Chondrocyte (in vitro differentiated cells): ENCODE measurements at regions not wholly inside any gene's neighbourhood (a gene's known extent, or its start where the extent isn't known, plus 50 kb on each side); places are given as distances from the start of the nearest gene placed in this dataset.

ENCODE experiments used
- DNase-seq: peaks from one replicate; pipeline ENCODE4 v3.0.0; 2021; ENCODE audit warnings: mixed read lengths, low spot score
- H3K27ac Mint-ChIP-seq: one replicate; pipeline ENCODE4 v1.8.0; 2021; ENCODE audit warnings: mild to moderate bottlenecking, moderate library complexity, mixed read lengths; ENCODE audit not compliant: unreplicated experiment
- H3K27me3 Mint-ChIP-seq: 2 replicates; pipeline ENCODE4 v1.8.0; 2021; ENCODE audit warnings: low read depth, mixed read lengths
- H3K36me3 Mint-ChIP-seq: 2 replicates; pipeline ENCODE4 v1.8.0; 2021; ENCODE audit warnings: low read depth, mixed read lengths
- H3K4me1 Mint-ChIP-seq: 2 replicates; pipeline ENCODE4 v1.8.0; 2021; ENCODE audit warnings: low read depth, mild to moderate bottlenecking, mixed read lengths
- H3K4me3 Mint-ChIP-seq: one replicate; pipeline ENCODE4 v1.8.0; 2021; ENCODE audit warnings: mild to moderate bottlenecking, moderate library complexity, mixed read lengths; ENCODE audit not compliant: unreplicated experiment
- H3K9me3 Mint-ChIP-seq: 2 replicates; pipeline ENCODE4 v1.8.0; 2021; ENCODE audit warnings: low read depth, mixed read lengths
- TF ChIP-seq, protein P1 (sequence below): fragments of 200-600 bp; sonication (generic); IDR thresholded peaks from 2 replicates; pipeline ENCODE4 v1.5.0; 2021; ENCODE audit warnings: antibody characterized with exemption, mild to moderate bottlenecking, moderate library complexity

DNA sequence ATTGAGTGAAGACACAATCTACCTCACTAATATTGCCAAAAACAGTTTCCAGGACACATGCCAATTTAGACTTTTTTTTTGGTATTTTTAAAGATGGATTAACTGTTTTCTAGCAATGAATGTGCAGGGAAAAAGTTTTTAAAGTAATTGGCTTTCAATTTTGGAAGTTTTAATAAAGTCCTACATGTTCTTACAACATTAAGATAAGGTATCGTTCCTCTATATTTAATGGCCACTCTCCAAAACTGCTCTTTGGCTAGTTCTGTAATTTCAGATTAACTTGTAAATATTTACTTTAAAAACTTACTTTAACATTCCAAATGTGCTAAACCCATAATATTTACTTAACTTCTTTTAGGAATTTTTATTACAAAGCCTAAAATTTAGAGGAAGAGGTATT is 1332.2 kb upstream of the PRMT6 start:
- Mint-ChIP-seq H3K4me3 (no peak overlapping the region), H3K27me3 (peaks cover 1% of the 10 kb centered on the region), H3K36me3 (no peaks in the 10 kb centered on the region), H3K27ac (no peak overlapping the region), H3K4me1 (no peaks in the 10 kb centered on the region), H3K9me3 (no peaks in the 10 kb centered on the region)
- TF ChIP-seq, protein P1, sequence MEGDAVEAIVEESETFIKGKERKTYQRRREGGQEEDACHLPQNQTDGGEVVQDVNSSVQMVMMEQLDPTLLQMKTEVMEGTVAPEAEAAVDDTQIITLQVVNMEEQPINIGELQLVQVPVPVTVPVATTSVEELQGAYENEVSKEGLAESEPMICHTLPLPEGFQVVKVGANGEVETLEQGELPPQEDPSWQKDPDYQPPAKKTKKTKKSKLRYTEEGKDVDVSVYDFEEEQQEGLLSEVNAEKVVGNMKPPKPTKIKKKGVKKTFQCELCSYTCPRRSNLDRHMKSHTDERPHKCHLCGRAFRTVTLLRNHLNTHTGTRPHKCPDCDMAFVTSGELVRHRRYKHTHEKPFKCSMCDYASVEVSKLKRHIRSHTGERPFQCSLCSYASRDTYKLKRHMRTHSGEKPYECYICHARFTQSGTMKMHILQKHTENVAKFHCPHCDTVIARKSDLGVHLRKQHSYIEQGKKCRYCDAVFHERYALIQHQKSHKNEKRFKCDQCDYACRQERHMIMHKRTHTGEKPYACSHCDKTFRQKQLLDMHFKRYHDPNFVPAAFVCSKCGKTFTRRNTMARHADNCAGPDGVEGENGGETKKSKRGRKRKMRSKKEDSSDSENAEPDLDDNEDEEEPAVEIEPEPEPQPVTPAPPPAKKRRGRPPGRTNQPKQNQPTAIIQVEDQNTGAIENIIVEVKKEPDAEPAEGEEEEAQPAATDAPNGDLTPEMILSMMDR, result no peak
- no peak for DNase-seq

DNA sequence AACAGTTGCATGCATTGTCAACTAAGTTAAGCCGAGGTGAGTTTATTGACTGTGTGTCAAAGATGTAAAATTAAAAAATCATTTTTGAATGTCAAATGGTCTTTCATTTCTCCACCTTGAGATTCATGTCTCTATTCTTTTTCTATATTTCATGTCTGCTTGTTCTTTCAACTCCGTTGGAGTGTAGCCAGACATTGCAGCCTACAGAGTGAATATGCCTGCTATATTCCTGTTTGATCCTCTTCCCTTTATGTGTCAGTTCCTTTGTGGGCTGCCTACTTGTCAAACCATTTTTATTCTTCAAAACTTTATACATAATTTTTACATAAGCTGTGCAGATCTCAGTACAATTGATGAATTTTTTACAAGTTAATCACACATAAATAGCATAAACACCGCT is 1325.8 kb upstream of the PRMT6 start:
- Mint-ChIP-seq H3K9me3 (no peaks in the 10 kb centered on the region), H3K4me1 (no peaks in the 10 kb centered on the region), H3K27ac (no peak overlapping the region), H3K4me3 (no peak overlapping the region), H3K36me3 (no peaks in the 10 kb centered on the region), H3K27me3 (no peaks in the 10 kb centered on the region)
- DNase-seq, result no peak
- TF ChIP-seq, protein P1, result no peak

DNA sequence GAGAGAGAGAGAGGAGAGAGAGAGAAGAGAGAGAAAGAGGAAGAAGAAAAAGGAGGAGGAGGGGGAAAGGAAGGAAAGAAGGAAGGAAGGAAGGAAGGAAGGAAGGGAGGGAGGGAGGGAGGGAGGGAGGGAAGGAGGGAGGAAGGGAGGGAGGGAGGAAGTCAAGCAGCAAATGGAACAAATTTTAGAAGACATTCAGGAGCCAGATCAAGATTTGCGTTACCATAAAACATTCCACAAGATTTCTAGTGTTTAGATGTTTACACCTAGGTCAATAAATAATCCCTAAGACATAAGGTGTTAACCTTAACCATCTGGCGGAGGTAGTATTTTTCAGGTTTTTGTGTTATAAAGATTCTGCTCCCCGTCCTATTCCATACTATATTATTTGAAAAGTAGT is 1320.1 kb upstream of the PRMT6 start:
- peaks cover 1% of the 10 kb centered on the region for H3K27me3 Mint-ChIP-seq
- peaks cover 19% of the 10 kb centered on the region for H3K9me3 Mint-ChIP-seq
- no peaks in the 10 kb centered on the region for H3K36me3 Mint-ChIP-seq
- no peak for DNase-seq
- no peak overlapping the region for H3K27ac Mint-ChIP-seq
- TF ChIP-seq, protein P1, result no peak
- no peak overlapping the region for H3K4me3 Mint-ChIP-seq
- no peaks in the 10 kb centered on the region for H3K4me1 Mint-ChIP-seq

DNA sequence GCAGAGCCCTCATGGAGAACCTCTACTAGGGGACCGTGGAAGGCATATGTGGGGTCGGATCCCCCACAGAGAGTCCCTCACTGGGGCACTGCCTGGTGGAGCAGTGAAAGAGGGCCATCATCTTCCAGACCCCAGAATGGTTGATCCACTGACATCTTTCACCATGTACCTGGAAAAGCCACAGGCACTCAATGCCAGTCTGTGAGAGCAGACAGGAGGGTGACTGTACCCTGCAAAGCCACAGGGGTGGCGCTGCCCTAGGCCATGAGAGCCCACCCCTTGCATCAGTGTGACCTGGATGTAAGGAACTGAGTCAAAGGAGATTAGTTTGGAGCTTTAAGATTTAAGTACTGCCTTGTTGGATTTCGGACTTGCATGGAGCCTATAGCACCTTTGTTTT is 1276.7 kb upstream of the PRMT6 start:
- TF ChIP-seq, protein P1, result no peak
- Mint-ChIP-seq H3K27me3 (no peaks in the 10 kb centered on the region), H3K9me3 (peaks cover 11% of the 10 kb centered on the region), H3K36me3 (peaks cover 1% of the 10 kb centered on the region), H3K4me1 (peaks cover under 1% of the 10 kb centered on the region), H3K4me3 (no peak overlapping the region), H3K27ac (no peak overlapping the region)
- DNase-seq, result no peak

DNA sequence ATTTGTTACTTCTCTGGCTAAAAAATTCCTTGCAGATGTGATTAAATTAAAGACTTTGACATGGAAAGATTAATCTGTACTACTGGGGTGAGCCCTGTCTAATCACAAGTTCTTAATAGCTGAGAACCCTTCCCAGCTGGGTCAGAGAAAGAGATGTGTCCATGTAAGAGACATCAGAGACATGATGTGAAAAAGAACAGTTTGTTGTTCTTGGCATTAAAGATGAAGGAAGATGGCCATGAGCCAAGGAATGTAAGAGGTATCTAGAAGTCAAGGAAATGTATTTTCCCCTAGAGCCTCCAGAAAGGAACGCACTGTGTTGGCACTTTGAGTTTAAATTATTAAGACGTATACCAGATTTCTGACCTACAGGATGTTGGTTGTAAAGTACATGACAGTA is 1271.5 kb upstream of the PRMT6 start:
- Mint-ChIP-seq H3K27me3 (no peaks in the 10 kb centered on the region), H3K9me3 (peaks cover 5% of the 10 kb centered on the region), H3K27ac (no peak overlapping the region), H3K36me3 (no peaks in the 10 kb centered on the region), H3K4me3 (no peak overlapping the region), H3K4me1 (peaks cover 9% of the 10 kb centered on the region)
- DNase-seq, result no peak
- TF ChIP-seq, protein P1, result no peak
